PC-9 (cell line): ENCODE measurements at regions not wholly inside any gene's neighbourhood (a gene's known extent, or its start where the extent isn't known, plus 50 kb on each side); places are given as distances from the start of the nearest gene placed in this dataset.

Experiments
- BruUV-seq: library from RNA; stranded (reverse); fragments of 400-500 nt; replicated peaks from 2 replicates; lab custom pipeline; 2021; lab: Mats Ljungman, UMichigan
- CTCF ChIA-PET: fragments of 300-600 bp; sonication (Branson Sonifier 250); formaldehyde crosslinking; loops from one replicate; lab custom pipeline; 2022; ENCODE audit warnings: antibody characterized with exemption; lab: Charles Lee
- POLR2A ChIA-PET: fragments of 300-600 bp; sonication (Branson Sonifier 250); formaldehyde crosslinking; loops from one replicate; lab custom pipeline; 2022; ENCODE audit warnings: antibody characterized with exemption; ENCODE audit not compliant: unreplicated experiment; lab: Charles Lee
- DNase-seq, 2 experiments: peaks; one replicate each; pipeline versions ENCODE4 v3.0.0 to v3.0.0-alpha.2; 2015 to 2022; ENCODE audit warnings: mixed read lengths in 1 of 2
- H2AFZ ChIP-seq: fragments of 200-600 bp; sonication (generic); 2 replicates; pipeline ENCODE4 v1.8.1; 2017; ENCODE audit warnings: antibody characterized with exemption
- H3F3A ChIP-seq: fragments of 200-600 bp; sonication (generic); 2 replicates; pipeline ENCODE4 v1.8.1; 2017; ENCODE audit warnings: antibody characterized with exemption, mild to moderate bottlenecking, low read depth; ENCODE audit not compliant: insufficient read depth
- H3K27ac ChIP-seq: fragments of 200-600 bp; sonication (generic); 2 replicates; pipeline ENCODE4 v1.6.1; 2016; ENCODE audit warnings: mixed run types
- H3K27me3 ChIP-seq: fragments of 200-600 bp; sonication (generic); 2 replicates; pipeline ENCODE4 v1.6.1; 2016; ENCODE audit warnings: low read depth, mixed run types; ENCODE audit not compliant: insufficient read depth
- H3K36me3 ChIP-seq: fragments of 200-600 bp; sonication (generic); 2 replicates; pipeline ENCODE4 v1.6.1; 2016; ENCODE audit warnings: low read depth, mixed run types
- H3K4me1 ChIP-seq: fragments of 200-600 bp; sonication (generic); replicated peaks from 2 replicates; pipeline ENCODE4 v1.6.1; 2016; ENCODE audit warnings: mixed run types; ENCODE audit not compliant: insufficient read depth
- H3K4me2 ChIP-seq: fragments of 200-600 bp; sonication (generic); 2 replicates; pipeline ENCODE4 v1.6.1; 2017; ENCODE audit warnings: mixed run types
- H3K4me3 ChIP-seq: fragments of 200-600 bp; sonication (generic); 2 replicates; pipeline ENCODE4 v1.6.1; 2016; ENCODE audit warnings: mixed run types
- H3K79me2 ChIP-seq: fragments of 200-600 bp; sonication (generic); 2 replicates; pipeline ENCODE4 v1.6.1; 2017; ENCODE audit warnings: low read depth, mixed run types
- H3K9me2 ChIP-seq: fragments of 200-600 bp; sonication (generic); 2 replicates; pipeline ENCODE4 v1.8.1; 2017; ENCODE audit warnings: mild to moderate bottlenecking; ENCODE audit not compliant: insufficient read depth
- H3K9me3 ChIP-seq: fragments of 200-600 bp; sonication (generic); 2 replicates; pipeline ENCODE4 v1.8.1; 2016; ENCODE audit warnings: low read depth; ENCODE audit not compliant: insufficient read depth
- H4K20me1 ChIP-seq: fragments of 200-600 bp; sonication (generic); 2 replicates; pipeline ENCODE4 v1.8.1; 2017; ENCODE audit not compliant: insufficient read depth
- CTCF ChIP-seq: fragments of 200-600 bp; sonication (generic); conservative IDR thresholded peaks from 2 replicates; pipeline ENCODE4 v1.6.1; 2017; ENCODE audit warnings: mixed run types, antibody characterized with exemption, mild to moderate bottlenecking, moderate library complexity
- EZH2 ChIP-seq: fragments of 200-600 bp; sonication (generic); IDR thresholded peaks from 2 replicates; pipeline ENCODE4 v1.8.0; 2017; ENCODE audit warnings: antibody characterized with exemption, low read depth
- intact Hi-C: fragments of 100-400 bp; cut with micrococcal nuclease; formaldehyde crosslinking; loops from one replicate; pipeline ENCODE4 v1.10.0; 2022; ENCODE audit not compliant: unreplicated experiment

GRCh38 chr3:43997316-43997715 is 244.4 kb upstream of the TOPAZ1 start:
- BruUV-seq: no TSS peak
- Histone ChIP-seq H3K9me2 (no peaks in the 10 kb centered on the region), H3K4me1 (peaks cover 26% of the 10 kb centered on the region), H3K4me2 (peak overlapping the region; percentile 99), H3K9me3 (no peaks in the 10 kb centered on the region), H3K27ac (peak overlapping the region; percentile 88), H4K20me1 (peaks cover 12% of the 10 kb centered on the region), H3K79me2 (peaks cover 55% of the 10 kb centered on the region), H2AFZ (peak overlapping the region; percentile 87), H3K4me3 (peak overlapping the region; percentile 70), H3K36me3 (no peaks in the 10 kb centered on the region; the same call in 1 of the 2 replicates), H3F3A (peaks cover 26% of the 10 kb centered on the region; the same call in 1 of the 2 replicates), H3K27me3 (no peaks in the 10 kb centered on the region)
- no peak for DNase-seq
- intact Hi-C loops: loop anchor here (1.0 to 10.0 kb wide), 4 partner anchors 125 to 455 kb away; no protein-coding TSS in a partner anchor
- no peak for TF ChIP-seq CTCF
- no peak for TF ChIP-seq EZH2
- POLR2A ChIA-PET: interaction anchor here (0.6 kb wide), 1 partner anchor 131 kb away, joined by 25 read pairs; no protein-coding TSS in a partner anchor
- CTCF ChIA-PET: interaction anchor here (0.6 to 1.1 kb wide), 5 partner anchors 17 to 817 kb away, joined by 3 to 9 read pairs (median 7); no protein-coding TSS in a partner anchor

- Histone ChIP-seq H3K9me2 (no peaks in the 10 kb centered on the region), H3K4me2 (peak overlapping the region; percentile 99), H3F3A (peaks cover 26% of the 10 kb centered on the region; the same call in 1 of the 2 replicates), H3K79me2 (peaks cover 60% of the 10 kb centered on the region), H3K9me3 (no peaks in the 10 kb centered on the region), H3K4me1 (peaks cover 26% of the 10 kb centered on the region), H4K20me1 (peaks cover 17% of the 10 kb centered on the region), H2AFZ (peak overlapping the region; percentile 87), H3K4me3 (peak overlapping the region; percentile 70), H3K27ac (peak overlapping the region; percentile 88), H3K27me3 (no peaks in the 10 kb centered on the region), H3K36me3 (peaks cover 5% of the 10 kb centered on the region; the same call in 1 of the 2 replicates)
- intact Hi-C loops: loop anchor here (1.0 to 10.0 kb wide), 5 partner anchors 125 to 456 kb away; no protein-coding TSS in a partner anchor
- no TSS peak for BruUV-seq
- CTCF ChIA-PET: interaction anchor here (0.6 to 1.1 kb wide), 5 partner anchors 17 to 818 kb away, joined by 3 to 9 read pairs (median 7); no protein-coding TSS in a partner anchor
- POLR2A ChIA-PET: interaction anchor here (0.6 to 0.7 kb wide), 3 partner anchors 111 to 1496 kb away, joined by 3 to 25 read pairs (median 4); partner anchors contain the start of gene VIPR1
- peak; percentile 37 to 52 for DNase-seq
- TF ChIP-seq CTCF (no peak), EZH2 (no peak)
Observed at GRCh38 chr3:43997788-43998369, 243.8 kb upstream of the TOPAZ1 start.

GRCh38 chr3:43998370-43998835 is 243.3 kb upstream of the TOPAZ1 start:
- POLR2A ChIA-PET: interaction anchor here (0.6 to 0.7 kb wide), 2 partner anchors 112 to 1496 kb away, joined by 3 to 4 read pairs; partner anchors contain the start of gene VIPR1
- Histone ChIP-seq H3K4me3 (peak overlapping the region; percentile 70), H3K27ac (peak overlapping the region; percentile 88), H3K27me3 (no peaks in the 10 kb centered on the region), H3K9me2 (no peaks in the 10 kb centered on the region), H2AFZ (peak overlapping the region; percentile 87), H3K9me3 (no peaks in the 10 kb centered on the region), H3F3A (peaks cover 25% of the 10 kb centered on the region; the same call in 1 of the 2 replicates), H3K36me3 (peaks cover 7% of the 10 kb centered on the region; the same call in 1 of the 2 replicates), H3K4me1 (peaks cover 26% of the 10 kb centered on the region), H3K4me2 (peak overlapping the region; percentile 99), H4K20me1 (peaks cover 19% of the 10 kb centered on the region), H3K79me2 (peaks cover 65% of the 10 kb centered on the region)
- TF ChIP-seq EZH2: no peak
- no peak for TF ChIP-seq CTCF
- TSS peak; percentile 74 for BruUV-seq
- CTCF ChIA-PET: interaction anchor here (1.1 kb wide), 1 partner anchor 126 kb away, joined by 3 read pairs; no protein-coding TSS in a partner anchor
- intact Hi-C loops: loop anchor here (1.0 to 10.0 kb wide), 3 partner anchors 229 to 456 kb away; no protein-coding TSS in a partner anchor
- DNase-seq: no peak
